H9 (cell line): ENCODE measurements at regions not wholly inside any gene's neighbourhood (a gene's known extent, or its start where the extent isn't known, plus 50 kb on each side); places are given as distances from the start of the nearest gene placed in this dataset.

Experiments
- DNase-seq: peaks from one replicate; pipeline ENCODE4 v3.0.0-alpha.2; 2017
- H2AFZ ChIP-seq: one replicate; pipeline ENCODE4 v1.6.1; 2013; ENCODE audit warnings: mild to moderate bottlenecking, low read length, control low read depth, moderate library complexity
- H2AK5ac ChIP-seq: 2 replicates; pipeline ENCODE4 v1.6.1; 2013; ENCODE audit warnings: low read length, control low read depth, mixed read lengths; ENCODE audit not compliant: insufficient read length
- H2BK120ac ChIP-seq: one replicate; pipeline ENCODE4 v1.6.1; 2013; ENCODE audit warnings: low read depth, mild to moderate bottlenecking, low read length, control low read depth, inconsistent platforms; ENCODE audit not compliant: poor library complexity, severe bottlenecking
- H2BK12ac ChIP-seq: 2 replicates; pipeline ENCODE4 v1.6.1; 2013; ENCODE audit warnings: low read length, control low read depth, mixed read lengths, low read depth; ENCODE audit not compliant: insufficient read length
- H2BK15ac ChIP-seq: 2 replicates; pipeline ENCODE4 v1.6.1; 2013; ENCODE audit warnings: low read depth, low read length, control low read depth
- H2BK20ac ChIP-seq: one replicate; pipeline ENCODE4 v1.6.1; 2013; ENCODE audit warnings: low read depth, mild to moderate bottlenecking, low read length, control low read depth, inconsistent platforms; ENCODE audit not compliant: poor library complexity, severe bottlenecking
- H2BK5ac ChIP-seq: 2 replicates; pipeline ENCODE4 v1.6.1; 2013; ENCODE audit warnings: low read length, control low read depth, mixed read lengths; ENCODE audit not compliant: insufficient read length
- H3K14ac ChIP-seq: 2 replicates; pipeline ENCODE4 v1.6.1; 2013; ENCODE audit warnings: low read length, control low read depth; ENCODE audit not compliant: insufficient read depth
- H3K18ac ChIP-seq: 2 replicates; pipeline ENCODE4 v1.6.1; 2013; ENCODE audit warnings: low read depth, mild to moderate bottlenecking, mixed read lengths, low read length, control low read depth; ENCODE audit not compliant: insufficient read length
- H3K23ac ChIP-seq: 2 replicates; pipeline ENCODE4 v1.6.1; 2013; ENCODE audit warnings: low read length, control low read depth, mixed read lengths, low read depth; ENCODE audit not compliant: insufficient read length
- H3K23me2 ChIP-seq: 2 replicates; pipeline ENCODE4 v1.6.1; 2013; ENCODE audit warnings: low read depth, mild to moderate bottlenecking, mixed read lengths, low read length, control low read depth; ENCODE audit not compliant: insufficient read length, poor library complexity, severe bottlenecking
- H3K27ac ChIP-seq: 2 replicates; pipeline ENCODE4 v1.5.1; 2013; ENCODE audit warnings: low read length, control low read depth, mixed read lengths, low read depth; ENCODE audit not compliant: insufficient read length
- H3K27me3 ChIP-seq: 2 replicates; pipeline ENCODE4 v1.6.1; 2013; ENCODE audit warnings: low read length, control low read depth, inconsistent platforms; ENCODE audit not compliant: insufficient read depth
- H3K4ac ChIP-seq: 2 replicates; pipeline ENCODE4 v1.6.1; 2013; ENCODE audit warnings: low read depth, mild to moderate bottlenecking, control low read depth, inconsistent platforms, low read length, moderate library complexity
- H3K4me1 ChIP-seq: 2 replicates; pipeline ENCODE4 v1.6.1; 2013; ENCODE audit warnings: low read length, control low read depth, inconsistent platforms; ENCODE audit not compliant: insufficient read depth
- H3K4me2 ChIP-seq: 2 replicates; pipeline ENCODE4 v1.6.1; 2013; ENCODE audit warnings: low read length, control low read depth, mixed read lengths; ENCODE audit not compliant: insufficient read length, insufficient read depth
- H3K56ac ChIP-seq: 2 replicates; pipeline ENCODE4 v1.6.1; 2013; ENCODE audit warnings: low read depth, mild to moderate bottlenecking, mixed read lengths, low read length, control low read depth; ENCODE audit not compliant: insufficient read length
- H3K79me1 ChIP-seq: 2 replicates; pipeline ENCODE4 v1.6.1; 2013; ENCODE audit warnings: low read depth, mild to moderate bottlenecking, moderate library complexity, low read length, control low read depth, inconsistent platforms; ENCODE audit not compliant: insufficient read depth, poor library complexity, severe bottlenecking
- H3K79me2 ChIP-seq: 2 replicates; pipeline ENCODE4 v1.6.1; 2013; ENCODE audit warnings: low read length, control low read depth, inconsistent platforms; ENCODE audit not compliant: insufficient read depth
- H3K9ac ChIP-seq: 2 replicates; pipeline ENCODE4 v1.6.1; 2013; ENCODE audit warnings: low read length, control low read depth, mixed read lengths; ENCODE audit not compliant: insufficient read length; ENCODE audit errors: extremely low read depth
- H3K9me3 ChIP-seq: one replicate; pipeline ENCODE4 v1.6.1; 2013; ENCODE audit warnings: low read depth, low read length, inconsistent platforms; ENCODE audit not compliant: control insufficient read depth
- H3T11ph ChIP-seq: one replicate; pipeline ENCODE4 v1.6.1; 2013; ENCODE audit warnings: mild to moderate bottlenecking, low read length, control low read depth, inconsistent platforms
- H4K20me1 ChIP-seq: one replicate; pipeline ENCODE4 v1.6.1; 2013; ENCODE audit not compliant: control insufficient read depth, insufficient read length, insufficient read depth
- H4K5ac ChIP-seq: 2 replicates; pipeline ENCODE4 v1.6.1; 2013; ENCODE audit warnings: low read depth, mild to moderate bottlenecking, mixed read lengths, low read length, control low read depth; ENCODE audit not compliant: insufficient read length
- H4K8ac ChIP-seq: replicated peaks from 2 replicates; pipeline ENCODE4 v1.6.1; 2013; ENCODE audit warnings: low read length, control low read depth, mixed read lengths, low read depth; ENCODE audit not compliant: insufficient read length
- H4K91ac ChIP-seq: 2 replicates; pipeline ENCODE4 v1.6.1; 2013; ENCODE audit warnings: low read depth, mild to moderate bottlenecking, moderate library complexity, mixed read lengths, low read length, control low read depth; ENCODE audit not compliant: insufficient read length
- H3K27ac Mint-ChIP-seq, 3 experiments: 2 replicates in 2 of 3; 3 replicates in 1 of 3; pipeline ENCODE4 v1.8.0; 2020 to 2021; ENCODE audit warnings: mixed read lengths in 3 of 3, mild to moderate bottlenecking in 1 of 3, moderate library complexity in 1 of 3
- H3K27me3 Mint-ChIP-seq: 2 replicates; pipeline ENCODE4 v1.8.0; 2021; ENCODE audit warnings: low read depth, mild to moderate bottlenecking, moderate library complexity, mixed read lengths
- H3K36me3 Mint-ChIP-seq, 3 experiments: 2 replicates in 2 of 3; 3 replicates in 1 of 3; pipeline ENCODE4 v1.8.0; 2020 to 2021; ENCODE audit warnings: low read depth in 3 of 3, mixed read lengths in 3 of 3; ENCODE audit not compliant: insufficient read depth in 1 of 3
- H3K4me1 Mint-ChIP-seq, 2 experiments: 2 replicates each; pipeline ENCODE4 v1.8.0; 2020; ENCODE audit warnings: mixed read lengths in 2 of 2
- H3K4me3 Mint-ChIP-seq, 2 experiments: 2 replicates in 1 of 2; 3 replicates in 1 of 2; pipeline ENCODE4 v1.8.0; 2020 to 2021; ENCODE audit warnings: mild to moderate bottlenecking in 2 of 2, mixed read lengths in 2 of 2, moderate library complexity in 1 of 2
- H3K9me3 Mint-ChIP-seq, 2 experiments: 2 replicates in 1 of 2; 3 replicates in 1 of 2; pipeline ENCODE4 v1.8.0; 2020; ENCODE audit warnings: mild to moderate bottlenecking in 2 of 2, mixed read lengths in 2 of 2, moderate library complexity in 1 of 2
- CTCF ChIP-seq: fragments of 200-600 bp; sonication (generic); conservative IDR thresholded peaks from 3 replicates; pipeline ENCODE4 v1.8.0; 2021; ENCODE audit warnings: antibody characterized with exemption, mild to moderate bottlenecking
- WGBS: extraction: QIAGEN DNeasy Blood & Tissue Kit; methylation state at CpG from one replicate; pipeline ENCODE4 v1.1.7; 2013; ENCODE audit warnings: missing lambda C conversion rate, low lambda C conversion rate, mixed read lengths; ENCODE audit not compliant: insufficient read length; ENCODE audit errors: extremely low coverage; 5-methylcytosine and 5-hydroxymethylcytosine counted together

DNA sequence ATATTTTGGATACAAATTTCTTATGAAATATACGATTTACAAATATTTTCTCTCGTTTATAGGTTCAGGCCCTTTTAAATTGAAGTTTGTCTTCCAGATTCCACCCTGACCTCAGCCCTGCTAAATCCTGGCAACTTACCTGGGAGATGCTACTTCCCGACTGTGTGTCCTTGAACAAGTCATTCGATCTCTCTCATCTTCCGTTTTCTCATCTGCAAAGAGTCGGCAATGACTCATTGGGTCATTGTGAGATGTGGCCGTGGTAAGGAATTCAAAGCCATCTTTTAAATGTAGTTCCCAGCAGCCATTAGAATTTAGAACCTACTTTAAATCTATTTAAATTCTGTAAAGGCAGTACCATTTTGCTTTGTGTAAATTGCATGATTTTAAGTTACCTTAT, 72.5 kb downstream of the LHX2 start:
- Histone ChIP-seq H3K23ac (no peak overlapping the region), H2BK120ac (no peak overlapping the region), H3K18ac (no peak overlapping the region), H2BK5ac (no peak overlapping the region), H3K27me3 (no peaks in the 10 kb centered on the region), H4K20me1 (no peaks in the 10 kb centered on the region), H3K27ac (no peak overlapping the region), H3K9ac (no peak overlapping the region), H3K23me2 (no peaks in the 10 kb centered on the region), H2BK15ac (no peak overlapping the region), H4K8ac (no peak overlapping the region), H2AFZ (no peak overlapping the region), H3K14ac (no peak overlapping the region), H2AK5ac (no peak overlapping the region), H3K9me3 (no peaks in the 10 kb centered on the region), H3T11ph (no peak overlapping the region), H4K91ac (no peak overlapping the region), H3K79me2 (no peaks in the 10 kb centered on the region), H3K56ac (no peak overlapping the region), H3K4ac (no peak overlapping the region), H2BK20ac (no peak overlapping the region), H2BK12ac (no peak overlapping the region), H4K5ac (no peak overlapping the region), H3K4me2 (no peak overlapping the region), H3K79me1 (no peaks in the 10 kb centered on the region), H3K4me1 (no peaks in the 10 kb centered on the region)
- no peak overlapping the region for H3K4me3 Mint-ChIP-seq
- peaks cover 14% of the 10 kb centered on the region for H3K27me3 Mint-ChIP-seq
- WGBS = no CpG with 5 or more reads among the region's 7 CpGs
- H3K9me3 Mint-ChIP-seq = peaks cover 2 to 8% of the 10 kb centered on the region in 2 experiments; a peak in 4 of 5 replicates
- H3K4me1 Mint-ChIP-seq = peaks cover 0 to 1% of the 10 kb centered on the region in 2 experiments; a peak in 1 of 4 replicates
- no peak for TF ChIP-seq CTCF
- H3K27ac Mint-ChIP-seq = no peak overlapping the region
- DNase-seq = no peak
- H3K36me3 Mint-ChIP-seq = no peaks in the 10 kb centered on the region; a peak in 1 of 7 replicates
